HepG2 (cell line): ENCODE measurements at regions not wholly inside any gene's neighbourhood (a gene's known extent, or its start where the extent isn't known, plus 50 kb on each side); places are given as distances from the start of the nearest gene placed in this dataset.

Experiments used
- ASH2L ChIP-seq: fragments of 300-600, 200-600 bp; sonication (generic); IDR thresholded peaks from 2 replicates; pipeline ENCODE4 v1.7.0; 2017; ENCODE audit warnings: low read depth, mild to moderate bottlenecking, moderate library complexity, mixed read lengths, low read length; ENCODE audit not compliant: insufficient read length
- FIP1L1 ChIP-seq: fragments of 200-400 bp; formaldehyde crosslinking; IDR thresholded peaks from 2 replicates; pipeline ENCODE4 v1.6.1; 2018; ENCODE audit warnings: low read depth, mild to moderate bottlenecking, low read length, moderate library complexity, borderline replicate concordance; ENCODE audit not compliant: insufficient read depth
- FOXK1 ChIP-seq: sonication (generic); formaldehyde crosslinking; IDR thresholded peaks from 2 replicates; pipeline ENCODE4 v1.4.0; 2020; ENCODE audit warnings: low read depth, missing genetic modification reagents, borderline replicate concordance
- MZF1 ChIP-seq: sonication (generic); formaldehyde crosslinking; IDR thresholded peaks from 2 replicates; pipeline ENCODE4 v1.8.1; 2023; ENCODE audit warnings: mild to moderate bottlenecking, missing genetic modification reagents, borderline replicate concordance
- NFE2L2 ChIP-seq: fragments of 150-350 bp; IDR thresholded peaks from 2 replicates; pipeline ENCODE4 v1.6.1; 2014; ENCODE audit warnings: low read length
- NR2C2 ChIP-seq: sonication (generic); formaldehyde crosslinking; IDR thresholded peaks from 2 replicates; pipeline ENCODE4 v1.4.0; 2020; ENCODE audit warnings: missing genetic modification reagents, mild to moderate bottlenecking, moderate library complexity, borderline replicate concordance
- SAP130 ChIP-seq: IDR thresholded peaks from 2 replicates; pipeline ENCODE4 v1.6.1; 2016; ENCODE audit warnings: low read depth
- ZBTB7B ChIP-seq: sonication (generic); formaldehyde crosslinking; IDR thresholded peaks from 2 replicates; pipeline ENCODE4 v1.4.0; 2020; ENCODE audit warnings: missing genetic modification reagents
- ZNF20 ChIP-seq: sonication (generic); formaldehyde crosslinking; IDR thresholded peaks from 2 replicates; pipeline ENCODE4 v1.4.0; 2020; ENCODE audit warnings: mild to moderate bottlenecking, moderate library complexity, missing genetic modification reagents
- ZNF484 ChIP-seq: sonication (generic); formaldehyde crosslinking; IDR thresholded peaks from 2 replicates; pipeline ENCODE4 v1.5.1; 2020; ENCODE audit warnings: mild to moderate bottlenecking, low read depth, missing genetic modification reagents, borderline replicate concordance
- ZNF530 ChIP-seq: sonication (generic); formaldehyde crosslinking; IDR thresholded peaks from 2 replicates; pipeline ENCODE4 v1.5.0; 2020; ENCODE audit warnings: low read depth, mild to moderate bottlenecking, missing genetic modification reagents
- ZNF792 ChIP-seq: IDR thresholded peaks from 2 replicates; pipeline ENCODE4 v1.6.1; 2016
- TF ChIP-seq, protein P1 (sequence below), 2 experiments: fragments of 450-650 bp in 1 of 2; sonication (generic) in 1 of 2; formaldehyde crosslinking; IDR thresholded peaks; 2 replicates each; pipeline versions ENCODE4 v1.5.0 to v1.8.0; 2020 to 2022; ENCODE audit warnings: mild to moderate bottlenecking in 1 of 2, missing genetic modification reagents in 1 of 2
- TF ChIP-seq, protein P2 (sequence below): sonication (generic); formaldehyde crosslinking; IDR thresholded peaks from 2 replicates; pipeline ENCODE4 v1.8.0; 2022; ENCODE audit warnings: missing genetic modification reagents, mild to moderate bottlenecking, moderate library complexity, borderline replicate concordance
- TF ChIP-seq, protein P3 (sequence below): sonication (generic); formaldehyde crosslinking; IDR thresholded peaks from 2 replicates; pipeline ENCODE4 v1.8.0; 2022; ENCODE audit warnings: mild to moderate bottlenecking, missing genetic modification reagents, moderate library complexity
- TF ChIP-seq, protein P4 (sequence below): sonication (generic); formaldehyde crosslinking; IDR thresholded peaks from 2 replicates; pipeline ENCODE4 v1.4.0; 2020; ENCODE audit warnings: missing genetic modification reagents
- TF ChIP-seq, protein P5 (sequence below): IDR thresholded peaks from 2 replicates; pipeline ENCODE4 v1.6.1; 2016
- TF ChIP-seq, protein P6 (sequence below): fragments of 450-650 bp; IDR thresholded peaks from 2 replicates; pipeline ENCODE4 v1.6.1; 2017; ENCODE audit warnings: mild to moderate bottlenecking
- TF ChIP-seq, protein P7 (sequence below): IDR thresholded peaks from 2 replicates; pipeline ENCODE4 v1.6.1; 2012; ENCODE audit warnings: inconsistent platforms

DNA sequence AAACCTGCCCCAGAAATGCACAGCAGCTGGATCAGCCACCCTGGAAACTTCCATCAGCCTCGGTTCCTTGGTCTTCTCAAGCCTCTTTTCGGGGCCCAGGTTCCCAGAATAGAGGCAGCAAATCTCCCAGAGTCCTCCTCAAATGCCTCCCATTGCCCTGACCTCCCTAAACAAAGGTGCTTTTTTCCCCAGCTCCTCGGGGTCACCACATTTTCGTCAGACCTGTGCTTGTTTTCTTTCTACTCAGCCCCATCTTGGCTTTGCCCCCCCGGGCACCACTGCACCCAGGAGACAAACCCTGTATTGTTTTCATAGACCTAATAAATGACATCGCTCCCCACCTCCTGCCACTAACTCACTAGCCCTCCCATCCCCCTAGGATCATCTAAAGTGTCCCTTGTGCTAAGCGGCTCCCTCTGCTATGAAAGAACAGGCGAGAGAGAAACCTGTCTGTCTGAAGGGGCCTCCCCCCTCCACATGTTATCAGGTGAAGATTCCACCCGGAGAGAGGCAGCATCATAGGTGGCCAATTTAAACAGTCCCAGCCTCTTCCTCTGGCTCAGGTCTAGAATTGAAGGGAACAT is 451.1 kb downstream of the SOX9 start (continued):
- TF ChIP-seq, protein P1, sequence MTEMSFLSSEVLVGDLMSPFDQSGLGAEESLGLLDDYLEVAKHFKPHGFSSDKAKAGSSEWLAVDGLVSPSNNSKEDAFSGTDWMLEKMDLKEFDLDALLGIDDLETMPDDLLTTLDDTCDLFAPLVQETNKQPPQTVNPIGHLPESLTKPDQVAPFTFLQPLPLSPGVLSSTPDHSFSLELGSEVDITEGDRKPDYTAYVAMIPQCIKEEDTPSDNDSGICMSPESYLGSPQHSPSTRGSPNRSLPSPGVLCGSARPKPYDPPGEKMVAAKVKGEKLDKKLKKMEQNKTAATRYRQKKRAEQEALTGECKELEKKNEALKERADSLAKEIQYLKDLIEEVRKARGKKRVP (CRISPR knock-in tag; IDR thresholded peaks at IDR 0.05), result peak in 1 of 2 experiments; percentile 70; a peak in 2 of 4 replicates
- TF ChIP-seq, protein P2, sequence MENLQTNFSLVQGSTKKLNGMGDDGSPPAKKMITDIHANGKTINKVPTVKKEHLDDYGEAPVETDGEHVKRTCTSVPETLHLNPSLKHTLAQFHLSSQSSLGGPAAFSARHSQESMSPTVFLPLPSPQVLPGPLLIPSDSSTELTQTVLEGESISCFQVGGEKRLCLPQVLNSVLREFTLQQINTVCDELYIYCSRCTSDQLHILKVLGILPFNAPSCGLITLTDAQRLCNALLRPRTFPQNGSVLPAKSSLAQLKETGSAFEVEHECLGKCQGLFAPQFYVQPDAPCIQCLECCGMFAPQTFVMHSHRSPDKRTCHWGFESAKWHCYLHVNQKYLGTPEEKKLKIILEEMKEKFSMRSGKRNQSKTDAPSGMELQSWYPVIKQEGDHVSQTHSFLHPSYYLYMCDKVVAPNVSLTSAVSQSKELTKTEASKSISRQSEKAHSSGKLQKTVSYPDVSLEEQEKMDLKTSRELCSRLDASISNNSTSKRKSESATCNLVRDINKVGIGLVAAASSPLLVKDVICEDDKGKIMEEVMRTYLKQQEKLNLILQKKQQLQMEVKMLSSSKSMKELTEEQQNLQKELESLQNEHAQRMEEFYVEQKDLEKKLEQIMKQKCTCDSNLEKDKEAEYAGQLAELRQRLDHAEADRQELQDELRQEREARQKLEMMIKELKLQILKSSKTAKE (CRISPR knock-in tag), result peak; percentile 78
- TF ChIP-seq, protein P3, sequence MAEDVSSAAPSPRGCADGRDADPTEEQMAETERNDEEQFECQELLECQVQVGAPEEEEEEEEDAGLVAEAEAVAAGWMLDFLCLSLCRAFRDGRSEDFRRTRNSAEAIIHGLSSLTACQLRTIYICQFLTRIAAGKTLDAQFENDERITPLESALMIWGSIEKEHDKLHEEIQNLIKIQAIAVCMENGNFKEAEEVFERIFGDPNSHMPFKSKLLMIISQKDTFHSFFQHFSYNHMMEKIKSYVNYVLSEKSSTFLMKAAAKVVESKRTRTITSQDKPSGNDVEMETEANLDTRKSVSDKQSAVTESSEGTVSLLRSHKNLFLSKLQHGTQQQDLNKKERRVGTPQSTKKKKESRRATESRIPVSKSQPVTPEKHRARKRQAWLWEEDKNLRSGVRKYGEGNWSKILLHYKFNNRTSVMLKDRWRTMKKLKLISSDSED, result no peak
- TF ChIP-seq FOXK1 (peak; percentile 50; the same call in 1 of the 2 replicates), ZNF792 (peak; percentile 84), NR2C2 (CRISPR knock-in tag) (peak; percentile 68), NFE2L2 (no peak), ZNF20 (no peak), SAP130 (CRISPR knock-in tag) (peak; percentile 73), ASH2L (peak; percentile 59), FIP1L1 (0 out of 2 replicates have a peak, but pooled peaks have one; percentile 39), ZNF530 (CRISPR knock-in tag) (no peak), ZNF484 (CRISPR knock-in tag) (no peak), ZBTB7B (peak; percentile 80), MZF1 (no peak)
- TF ChIP-seq, protein P4, sequence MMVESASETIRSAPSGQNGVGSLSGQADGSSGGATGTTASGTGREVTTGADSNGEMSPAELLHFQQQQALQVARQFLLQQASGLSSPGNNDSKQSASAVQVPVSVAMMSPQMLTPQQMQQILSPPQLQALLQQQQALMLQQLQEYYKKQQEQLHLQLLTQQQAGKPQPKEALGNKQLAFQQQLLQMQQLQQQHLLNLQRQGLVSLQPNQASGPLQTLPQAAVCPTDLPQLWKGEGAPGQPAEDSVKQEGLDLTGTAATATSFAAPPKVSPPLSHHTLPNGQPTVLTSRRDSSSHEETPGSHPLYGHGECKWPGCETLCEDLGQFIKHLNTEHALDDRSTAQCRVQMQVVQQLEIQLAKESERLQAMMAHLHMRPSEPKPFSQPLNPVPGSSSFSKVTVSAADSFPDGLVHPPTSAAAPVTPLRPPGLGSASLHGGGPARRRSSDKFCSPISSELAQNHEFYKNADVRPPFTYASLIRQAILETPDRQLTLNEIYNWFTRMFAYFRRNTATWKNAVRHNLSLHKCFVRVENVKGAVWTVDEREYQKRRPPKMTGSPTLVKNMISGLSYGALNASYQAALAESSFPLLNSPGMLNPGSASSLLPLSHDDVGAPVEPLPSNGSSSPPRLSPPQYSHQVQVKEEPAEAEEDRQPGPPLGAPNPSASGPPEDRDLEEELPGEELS (CRISPR knock-in tag), result peak; percentile 79
- TF ChIP-seq, protein P5, sequence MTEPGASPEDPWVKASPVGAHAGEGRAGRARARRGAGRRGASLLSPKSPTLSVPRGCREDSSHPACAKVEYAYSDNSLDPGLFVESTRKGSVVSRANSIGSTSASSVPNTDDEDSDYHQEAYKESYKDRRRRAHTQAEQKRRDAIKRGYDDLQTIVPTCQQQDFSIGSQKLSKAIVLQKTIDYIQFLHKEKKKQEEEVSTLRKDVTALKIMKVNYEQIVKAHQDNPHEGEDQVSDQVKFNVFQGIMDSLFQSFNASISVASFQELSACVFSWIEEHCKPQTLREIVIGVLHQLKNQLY, result 0 out of 2 replicates have a peak, but pooled peaks have one; percentile 21
- TF ChIP-seq, protein P6, sequence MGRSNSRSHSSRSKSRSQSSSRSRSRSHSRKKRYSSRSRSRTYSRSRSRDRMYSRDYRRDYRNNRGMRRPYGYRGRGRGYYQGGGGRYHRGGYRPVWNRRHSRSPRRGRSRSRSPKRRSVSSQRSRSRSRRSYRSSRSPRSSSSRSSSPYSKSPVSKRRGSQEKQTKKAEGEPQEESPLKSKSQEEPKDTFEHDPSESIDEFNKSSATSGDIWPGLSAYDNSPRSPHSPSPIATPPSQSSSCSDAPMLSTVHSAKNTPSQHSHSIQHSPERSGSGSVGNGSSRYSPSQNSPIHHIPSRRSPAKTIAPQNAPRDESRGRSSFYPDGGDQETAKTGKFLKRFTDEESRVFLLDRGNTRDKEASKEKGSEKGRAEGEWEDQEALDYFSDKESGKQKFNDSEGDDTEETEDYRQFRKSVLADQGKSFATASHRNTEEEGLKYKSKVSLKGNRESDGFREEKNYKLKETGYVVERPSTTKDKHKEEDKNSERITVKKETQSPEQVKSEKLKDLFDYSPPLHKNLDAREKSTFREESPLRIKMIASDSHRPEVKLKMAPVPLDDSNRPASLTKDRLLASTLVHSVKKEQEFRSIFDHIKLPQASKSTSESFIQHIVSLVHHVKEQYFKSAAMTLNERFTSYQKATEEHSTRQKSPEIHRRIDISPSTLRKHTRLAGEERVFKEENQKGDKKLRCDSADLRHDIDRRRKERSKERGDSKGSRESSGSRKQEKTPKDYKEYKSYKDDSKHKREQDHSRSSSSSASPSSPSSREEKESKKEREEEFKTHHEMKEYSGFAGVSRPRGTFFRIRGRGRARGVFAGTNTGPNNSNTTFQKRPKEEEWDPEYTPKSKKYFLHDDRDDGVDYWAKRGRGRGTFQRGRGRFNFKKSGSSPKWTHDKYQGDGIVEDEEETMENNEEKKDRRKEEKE, result no peak
- TF ChIP-seq, protein P7, sequence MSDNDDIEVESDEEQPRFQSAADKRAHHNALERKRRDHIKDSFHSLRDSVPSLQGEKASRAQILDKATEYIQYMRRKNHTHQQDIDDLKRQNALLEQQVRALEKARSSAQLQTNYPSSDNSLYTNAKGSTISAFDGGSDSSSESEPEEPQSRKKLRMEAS, result peak; percentile 47; the same call in 1 of the 2 replicates
